ENCODE measurements at regions not wholly inside any gene's neighbourhood (a gene's known extent, or its start where the extent isn't known, plus 50 kb on each side); places are given as distances from the start of the nearest gene placed in this dataset.

DNA sequence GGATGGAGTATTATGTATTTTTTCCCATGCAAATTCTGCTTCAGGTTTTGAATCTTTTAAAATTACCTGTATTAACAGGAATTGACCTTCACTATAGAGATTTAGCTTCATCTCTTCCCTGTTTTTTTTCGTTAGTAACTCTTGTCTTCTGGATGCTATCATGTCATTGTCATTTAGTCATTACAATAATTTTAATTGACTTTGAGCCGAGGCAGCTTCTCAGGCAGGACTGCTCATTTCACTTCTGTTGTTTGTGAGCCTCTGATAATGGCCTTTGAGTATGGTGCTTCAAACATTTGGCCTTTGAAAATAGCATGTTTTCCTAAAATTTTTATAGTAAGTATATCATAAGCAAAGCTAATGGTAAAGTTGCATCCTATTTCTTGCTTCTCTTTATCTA, 375.1 kb upstream of the MMS22L start:
- TF ChIP-seq, protein P1, sequence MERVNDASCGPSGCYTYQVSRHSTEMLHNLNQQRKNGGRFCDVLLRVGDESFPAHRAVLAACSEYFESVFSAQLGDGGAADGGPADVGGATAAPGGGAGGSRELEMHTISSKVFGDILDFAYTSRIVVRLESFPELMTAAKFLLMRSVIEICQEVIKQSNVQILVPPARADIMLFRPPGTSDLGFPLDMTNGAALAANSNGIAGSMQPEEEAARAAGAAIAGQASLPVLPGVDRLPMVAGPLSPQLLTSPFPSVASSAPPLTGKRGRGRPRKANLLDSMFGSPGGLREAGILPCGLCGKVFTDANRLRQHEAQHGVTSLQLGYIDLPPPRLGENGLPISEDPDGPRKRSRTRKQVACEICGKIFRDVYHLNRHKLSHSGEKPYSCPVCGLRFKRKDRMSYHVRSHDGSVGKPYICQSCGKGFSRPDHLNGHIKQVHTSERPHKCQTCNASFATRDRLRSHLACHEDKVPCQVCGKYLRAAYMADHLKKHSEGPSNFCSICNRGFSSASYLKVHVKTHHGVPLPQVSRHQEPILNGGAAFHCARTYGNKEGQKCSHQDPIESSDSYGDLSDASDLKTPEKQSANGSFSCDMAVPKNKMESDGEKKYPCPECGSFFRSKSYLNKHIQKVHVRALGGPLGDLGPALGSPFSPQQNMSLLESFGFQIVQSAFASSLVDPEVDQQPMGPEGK (CRISPR knock-in tag; IDR thresholded peaks at IDR 0.05; ENCODE audit: borderline replicate concordance) = no peak
- TF ChIP-seq, protein P2, sequence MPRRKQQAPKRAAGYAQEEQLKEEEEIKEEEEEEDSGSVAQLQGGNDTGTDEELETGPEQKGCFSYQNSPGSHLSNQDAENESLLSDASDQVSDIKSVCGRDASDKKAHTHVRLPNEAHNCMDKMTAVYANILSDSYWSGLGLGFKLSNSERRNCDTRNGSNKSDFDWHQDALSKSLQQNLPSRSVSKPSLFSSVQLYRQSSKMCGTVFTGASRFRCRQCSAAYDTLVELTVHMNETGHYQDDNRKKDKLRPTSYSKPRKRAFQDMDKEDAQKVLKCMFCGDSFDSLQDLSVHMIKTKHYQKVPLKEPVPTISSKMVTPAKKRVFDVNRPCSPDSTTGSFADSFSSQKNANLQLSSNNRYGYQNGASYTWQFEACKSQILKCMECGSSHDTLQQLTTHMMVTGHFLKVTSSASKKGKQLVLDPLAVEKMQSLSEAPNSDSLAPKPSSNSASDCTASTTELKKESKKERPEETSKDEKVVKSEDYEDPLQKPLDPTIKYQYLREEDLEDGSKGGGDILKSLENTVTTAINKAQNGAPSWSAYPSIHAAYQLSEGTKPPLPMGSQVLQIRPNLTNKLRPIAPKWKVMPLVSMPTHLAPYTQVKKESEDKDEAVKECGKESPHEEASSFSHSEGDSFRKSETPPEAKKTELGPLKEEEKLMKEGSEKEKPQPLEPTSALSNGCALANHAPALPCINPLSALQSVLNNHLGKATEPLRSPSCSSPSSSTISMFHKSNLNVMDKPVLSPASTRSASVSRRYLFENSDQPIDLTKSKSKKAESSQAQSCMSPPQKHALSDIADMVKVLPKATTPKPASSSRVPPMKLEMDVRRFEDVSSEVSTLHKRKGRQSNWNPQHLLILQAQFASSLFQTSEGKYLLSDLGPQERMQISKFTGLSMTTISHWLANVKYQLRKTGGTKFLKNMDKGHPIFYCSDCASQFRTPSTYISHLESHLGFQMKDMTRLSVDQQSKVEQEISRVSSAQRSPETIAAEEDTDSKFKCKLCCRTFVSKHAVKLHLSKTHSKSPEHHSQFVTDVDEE (CRISPR knock-in tag; IDR thresholded peaks at IDR 0.05) = no peak
- TF ChIP-seq PPARA (CRISPR knock-in tag; IDR thresholded peaks at IDR 0.05; ENCODE audit: borderline replicate concordance) (no peak), ZNF70 (CRISPR knock-in tag; IDR thresholded peaks at IDR 0.05) (no peak), GLIS3 (CRISPR knock-in tag; IDR thresholded peaks at IDR 0.05) (no peak), ZC3H10 (CRISPR knock-in tag; IDR thresholded peaks at IDR 0.05) (no peak), BACH2 (CRISPR knock-in tag; IDR thresholded peaks at IDR 0.05; ENCODE audit: borderline replicate concordance) (no peak), TCF4 (CRISPR knock-in tag; IDR thresholded peaks at IDR 0.05; ENCODE audit: borderline replicate concordance) (no peak), ZNF565 (CRISPR knock-in tag; conservative IDR thresholded peaks at IDR 0.05; ENCODE audit: low read depth) (no peak), RARB (CRISPR knock-in tag; IDR thresholded peaks at IDR 0.05) (no peak), CSDC2 (CRISPR knock-in tag; IDR thresholded peaks at IDR 0.05) (no peak), ESRRG (CRISPR knock-in tag; IDR thresholded peaks at IDR 0.05) (no peak), ZFP30 (CRISPR knock-in tag; IDR thresholded peaks at IDR 0.05) (no peak)
- TF ChIP-seq, protein P3, sequence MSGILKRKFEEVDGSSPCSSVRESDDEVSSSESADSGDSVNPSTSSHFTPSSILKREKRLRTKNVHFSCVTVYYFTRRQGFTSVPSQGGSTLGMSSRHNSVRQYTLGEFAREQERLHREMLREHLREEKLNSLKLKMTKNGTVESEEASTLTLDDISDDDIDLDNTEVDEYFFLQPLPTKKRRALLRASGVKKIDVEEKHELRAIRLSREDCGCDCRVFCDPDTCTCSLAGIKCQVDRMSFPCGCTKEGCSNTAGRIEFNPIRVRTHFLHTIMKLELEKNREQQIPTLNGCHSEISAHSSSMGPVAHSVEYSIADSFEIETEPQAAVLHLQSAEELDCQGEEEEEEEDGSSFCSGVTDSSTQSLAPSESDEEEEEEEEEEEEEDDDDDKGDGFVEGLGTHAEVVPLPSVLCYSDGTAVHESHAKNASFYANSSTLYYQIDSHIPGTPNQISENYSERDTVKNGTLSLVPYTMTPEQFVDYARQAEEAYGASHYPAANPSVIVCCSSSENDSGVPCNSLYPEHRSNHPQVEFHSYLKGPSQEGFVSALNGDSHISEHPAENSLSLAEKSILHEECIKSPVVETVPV (CRISPR knock-in tag; IDR thresholded peaks at IDR 0.05) = no peak

Data from SK-N-SH treated with all-trans-retinoic acid at 6 μM for 48 hours (cell line).